ENCODE measurements at regions not wholly inside any gene's neighbourhood (a gene's known extent, or its start where the extent isn't known, plus 50 kb on each side); places are given as distances from the start of the nearest gene placed in this dataset.

DNA sequence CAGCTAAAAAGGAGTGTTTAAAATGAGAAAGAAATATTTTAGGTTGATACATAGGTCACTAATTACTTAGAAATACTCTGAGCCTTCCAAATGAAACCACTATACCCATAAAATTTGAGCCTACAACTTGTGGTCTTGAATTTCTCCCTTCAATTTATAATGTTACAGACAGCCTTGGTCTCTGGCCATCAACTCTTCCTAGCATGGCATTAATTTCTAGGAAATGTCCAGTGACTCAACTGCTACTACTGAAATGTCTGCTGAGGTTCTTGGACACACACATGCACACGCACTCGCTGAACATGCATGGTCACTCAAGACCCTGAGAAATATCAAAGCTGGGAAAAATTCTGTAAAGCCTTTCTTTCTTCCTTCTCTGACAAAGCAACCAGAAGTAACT, 61.1 kb upstream of the SAMSN1 start:
- no peak for DNase-seq

DNA sequence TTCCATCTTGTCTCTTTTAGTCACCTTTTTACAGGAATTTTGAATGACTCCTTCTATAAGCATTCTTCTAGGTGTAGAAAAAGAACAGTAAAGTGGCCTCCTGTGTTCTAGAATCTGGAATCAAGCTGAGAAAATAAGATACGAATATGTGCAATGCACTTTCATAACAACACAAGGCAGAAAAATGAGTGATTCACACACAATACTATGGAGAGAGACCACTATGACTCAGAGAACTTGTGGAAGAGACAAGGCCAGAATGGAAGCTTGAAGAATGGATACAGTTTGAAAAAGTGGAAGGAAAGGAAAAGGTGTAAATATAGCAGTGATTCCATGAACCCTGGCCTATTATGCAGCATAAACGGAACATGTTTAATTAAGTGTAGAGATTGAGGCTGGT, 57.1 kb upstream of the SAMSN1 start:
- DNase-seq = no peak

DNA sequence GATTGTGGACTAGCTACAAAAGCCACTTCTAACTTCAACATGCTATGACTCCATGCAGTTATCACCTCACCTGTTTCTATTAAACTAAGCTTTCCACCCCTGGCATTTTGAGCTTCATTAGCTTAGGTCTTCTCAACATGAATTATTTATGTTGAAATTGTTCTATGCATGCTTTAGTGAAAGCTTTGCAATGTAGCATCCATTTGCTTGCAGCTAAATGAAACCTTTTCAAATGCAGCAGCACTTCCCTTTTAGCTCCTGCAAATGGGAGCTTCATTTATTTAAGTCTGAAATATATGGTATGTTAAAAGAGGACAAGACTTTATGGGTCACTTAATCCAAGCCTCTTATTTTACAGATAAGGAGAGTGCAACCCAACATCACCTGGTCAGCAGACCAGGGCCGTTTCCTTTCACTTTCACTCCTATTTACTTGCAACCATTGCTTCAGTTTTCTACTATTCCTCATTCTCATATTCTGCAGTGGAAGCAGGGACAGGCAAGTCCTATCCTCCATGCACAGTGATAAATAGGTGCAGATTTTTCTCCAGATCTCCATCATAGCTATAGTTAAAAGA, 56.4 kb upstream of the SAMSN1 start:
- no peak for DNase-seq

DNA sequence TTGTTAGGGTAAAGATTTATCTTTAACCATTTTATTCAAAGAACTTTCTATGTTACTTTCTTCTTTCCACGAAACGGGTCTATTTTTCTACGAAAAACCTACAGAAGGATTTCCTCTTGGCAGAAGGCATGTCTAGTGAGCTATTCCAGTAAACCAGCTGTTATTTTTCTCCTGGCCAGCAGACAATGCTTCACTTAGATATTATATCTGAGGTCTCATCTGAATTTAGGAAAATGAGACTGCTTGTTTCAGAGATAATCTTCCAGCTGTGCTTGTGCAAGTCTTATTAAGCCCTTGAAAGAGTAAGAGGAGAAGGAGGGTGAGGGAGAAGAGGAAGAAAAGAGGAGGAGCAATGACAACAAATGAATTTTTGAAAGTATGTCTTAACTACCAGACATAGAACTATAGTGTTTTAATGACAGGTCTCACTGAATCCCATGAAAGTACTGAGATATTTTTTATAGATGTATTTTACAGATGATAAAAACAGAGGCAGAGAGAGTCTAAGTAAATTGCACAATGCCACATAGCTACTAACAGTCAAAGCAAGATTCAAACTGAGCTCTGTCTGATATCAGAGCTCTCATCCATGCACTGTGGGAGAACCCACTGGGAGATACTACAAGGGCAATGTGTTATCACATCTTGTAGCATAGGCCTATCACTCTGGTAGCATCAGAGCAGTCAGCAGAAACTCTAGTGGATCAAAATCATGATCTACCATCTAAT, 54.6 kb upstream of the SAMSN1 start:
- no peak for DNase-seq

DNA sequence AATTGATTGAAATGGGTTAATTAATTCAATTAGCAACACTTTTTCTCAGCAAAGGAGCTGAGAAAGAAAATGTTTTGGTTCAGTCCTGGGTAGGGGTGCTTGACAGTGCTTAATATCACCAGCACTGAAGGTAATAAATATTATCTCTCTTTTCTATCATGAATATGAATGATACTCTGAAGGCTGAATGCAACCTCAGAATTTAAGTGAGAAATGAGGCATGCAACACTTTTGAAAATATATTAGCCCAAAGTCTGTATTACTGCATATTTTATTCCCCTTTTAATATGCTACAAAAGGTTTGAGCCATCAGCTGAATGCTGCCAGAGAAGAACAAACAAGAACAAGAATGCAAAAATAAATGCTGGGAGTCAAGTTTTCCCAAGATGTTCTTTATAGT, 52.0 kb upstream of the SAMSN1 start:
- DNase-seq = no peak
